NCI-H2107 treated with DMSO at 0.1 percent for 48 hours (cell line): ENCODE measurements at regions not wholly inside any gene's neighbourhood (a gene's known extent, or its start where the extent isn't known, plus 50 kb on each side); places are given as distances from the start of the nearest gene placed in this dataset.
"Not testable (repeated sequence)": the region's sequence is repeated elsewhere in the genome, so short reads cannot be mapped to it uniquely, and the experiment has no call there.

Experiments
- DNase-seq: peaks from one replicate; lab custom pipeline; 2025; ENCODE audit not compliant: unreplicated experiment; lab: John Stamatoyannopoulos, UW

- DNase-seq: no peak
Observed at GRCh38 chr15:61367953-61368352, 138.9 kb upstream of the RORA start.

- DNase-seq: no peak
Observed at GRCh38 chr15:61364871-61365270, 135.8 kb upstream of the RORA start.

DNA sequence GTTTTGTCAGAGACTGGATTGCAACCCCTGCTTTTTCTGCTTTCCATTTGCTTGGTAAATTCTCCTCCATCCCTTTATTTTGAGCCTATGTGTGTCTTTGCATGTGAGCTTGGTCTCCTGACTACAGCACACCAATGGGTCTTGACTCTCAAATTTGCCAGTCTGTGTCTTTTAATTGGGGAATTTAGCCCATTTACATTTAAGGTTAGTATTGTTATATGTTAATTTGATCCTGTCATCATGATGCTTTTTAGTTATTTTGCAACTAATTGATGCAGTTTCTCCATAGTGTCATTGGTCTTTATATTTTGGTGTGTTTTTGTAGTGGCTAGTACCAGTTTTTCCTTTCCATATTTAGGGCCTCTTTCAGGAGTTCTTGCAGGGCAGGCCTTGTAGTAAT, 133.8 kb upstream of the RORA start:
- not testable (repeated sequence) for DNase-seq

DNA sequence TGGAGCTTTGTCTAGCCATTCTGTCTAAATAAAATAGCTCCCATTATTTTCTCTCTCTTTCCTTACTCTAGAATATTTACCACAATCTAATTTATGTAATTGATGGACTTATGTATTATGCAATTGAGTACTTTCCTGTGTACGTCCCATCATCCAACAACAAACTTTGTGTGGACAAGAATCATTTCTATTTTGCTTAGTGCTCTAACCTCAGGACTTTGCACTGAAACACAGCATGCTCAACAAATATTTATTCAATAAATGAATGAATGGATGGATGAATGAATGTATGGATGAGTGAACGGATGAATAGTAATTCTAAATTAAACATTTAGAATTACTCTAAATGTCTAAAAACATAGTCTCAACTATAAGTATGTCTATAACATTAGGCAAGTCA, 115.2 kb upstream of the RORA start:
- no peak for DNase-seq

- DNase-seq: no peak
Observed at GRCh38 chr15:61342390-61342789, 113.3 kb upstream of the RORA start.

DNA sequence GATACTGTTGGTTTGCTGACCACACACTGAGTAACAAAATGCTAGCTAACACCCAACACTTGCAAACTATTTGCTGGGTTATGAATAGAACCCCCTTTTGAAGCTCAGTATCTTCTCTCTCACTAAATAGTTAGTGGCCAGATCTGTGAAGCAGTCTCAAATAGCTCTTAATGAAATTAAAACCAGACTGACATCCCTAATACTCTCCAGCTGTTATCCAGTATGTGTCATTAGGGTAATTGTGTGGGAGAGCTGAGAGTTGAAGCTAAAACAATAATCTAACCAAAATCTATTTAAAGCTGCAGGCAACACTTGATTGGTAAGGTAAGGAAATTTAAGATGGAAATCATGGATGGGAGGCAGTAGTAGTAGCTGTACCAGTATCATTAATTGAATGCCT, 110.4 kb upstream of the RORA start:
- no peak for DNase-seq

- no peak for DNase-seq
Observed at GRCh38 chr15:61337541-61337940, 108.4 kb upstream of the RORA start.

GRCh38 chr15:61336026-61336638, 107.0 kb upstream of the RORA start:
- no peak for DNase-seq

- not testable (repeated sequence) for DNase-seq
Observed at GRCh38 chr15:61334714-61335113, 105.6 kb upstream of the RORA start.

- DNase-seq: no peak
Observed at GRCh38 chr15:61331019-61331418, 101.9 kb upstream of the RORA start.

- peak; percentile 31 for DNase-seq
Observed at GRCh38 chr15:61327019-61327631, 98.0 kb upstream of the RORA start.

- DNase-seq: no peak
Observed at GRCh38 chr15:61319892-61320291, 90.8 kb upstream of the RORA start.

GRCh38 chr15:61318802-61319525, 89.9 kb upstream of the RORA start:
- DNase-seq: no peak

- DNase-seq: peak; percentile 11
Observed at GRCh38 chr15:61318301-61318700, 89.2 kb upstream of the RORA start.

- no peak for DNase-seq
Observed at GRCh38 chr15:61315471-61315870, 86.4 kb upstream of the RORA start.

- DNase-seq: no peak
Observed at GRCh38 chr15:61314427-61314826, 85.3 kb upstream of the RORA start.

- no peak for DNase-seq
Observed at GRCh38 chr15:61309617-61310016, 80.5 kb upstream of the RORA start.

GRCh38 chr15:61309031-61309511, 80.0 kb upstream of the RORA start:
- no peak for DNase-seq

DNA sequence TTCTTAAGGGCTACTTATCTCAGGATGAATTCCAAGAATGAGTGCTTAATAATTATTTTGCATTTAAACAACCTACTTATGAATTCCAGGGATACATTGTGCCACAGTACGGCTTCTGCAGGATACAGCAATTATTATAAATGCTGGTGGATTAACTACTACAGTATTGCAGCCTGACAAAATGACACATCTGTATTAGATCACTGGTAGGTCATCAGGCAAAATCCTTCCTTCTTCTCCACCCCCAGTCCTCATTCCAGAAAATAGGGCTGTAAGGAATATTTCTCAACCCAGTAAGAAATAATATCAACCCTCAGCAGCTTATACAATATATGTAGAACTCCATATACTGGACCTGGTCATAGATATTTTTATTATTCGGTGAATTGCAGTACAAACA, 79.3 kb upstream of the RORA start:
- no peak for DNase-seq

DNA sequence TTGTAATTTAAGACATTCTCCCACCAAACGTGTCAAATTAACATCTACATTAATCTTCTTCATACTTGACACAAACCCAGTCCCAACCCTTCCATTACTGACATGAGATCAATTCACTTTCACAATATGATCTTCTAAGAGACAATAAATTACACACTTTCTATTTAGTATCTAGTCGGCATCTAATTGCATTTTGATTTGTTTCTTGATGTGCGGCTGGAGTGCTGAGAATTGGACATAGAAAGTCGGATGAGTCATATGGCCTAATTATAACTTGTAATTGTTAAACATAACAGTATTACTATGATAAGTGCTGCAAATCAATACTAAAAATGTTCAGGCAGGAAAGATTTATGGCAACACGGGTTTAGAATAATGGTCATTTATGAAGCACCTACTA, 78.4 kb upstream of the RORA start:
- no peak for DNase-seq

DNA sequence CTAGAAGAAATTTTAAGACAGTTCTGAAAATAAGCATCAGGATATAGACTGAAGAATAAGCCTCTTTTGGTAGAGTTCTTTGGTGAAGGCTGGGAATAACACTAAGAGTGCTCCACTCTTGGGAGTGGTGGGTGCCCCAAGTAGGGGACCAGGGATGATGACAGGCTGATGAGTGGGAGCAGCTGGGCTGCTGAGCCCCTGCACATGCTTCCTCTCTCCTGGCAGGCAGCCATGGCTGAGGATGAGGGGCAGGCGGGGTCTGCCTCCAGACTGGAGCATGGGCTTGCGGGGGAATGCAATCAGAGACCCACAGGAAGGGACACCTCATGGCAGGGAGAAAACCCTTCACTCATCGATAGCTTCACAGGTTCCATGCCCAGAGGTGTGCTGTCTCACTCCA, 72.6 kb upstream of the RORA start:
- no peak for DNase-seq

DNA sequence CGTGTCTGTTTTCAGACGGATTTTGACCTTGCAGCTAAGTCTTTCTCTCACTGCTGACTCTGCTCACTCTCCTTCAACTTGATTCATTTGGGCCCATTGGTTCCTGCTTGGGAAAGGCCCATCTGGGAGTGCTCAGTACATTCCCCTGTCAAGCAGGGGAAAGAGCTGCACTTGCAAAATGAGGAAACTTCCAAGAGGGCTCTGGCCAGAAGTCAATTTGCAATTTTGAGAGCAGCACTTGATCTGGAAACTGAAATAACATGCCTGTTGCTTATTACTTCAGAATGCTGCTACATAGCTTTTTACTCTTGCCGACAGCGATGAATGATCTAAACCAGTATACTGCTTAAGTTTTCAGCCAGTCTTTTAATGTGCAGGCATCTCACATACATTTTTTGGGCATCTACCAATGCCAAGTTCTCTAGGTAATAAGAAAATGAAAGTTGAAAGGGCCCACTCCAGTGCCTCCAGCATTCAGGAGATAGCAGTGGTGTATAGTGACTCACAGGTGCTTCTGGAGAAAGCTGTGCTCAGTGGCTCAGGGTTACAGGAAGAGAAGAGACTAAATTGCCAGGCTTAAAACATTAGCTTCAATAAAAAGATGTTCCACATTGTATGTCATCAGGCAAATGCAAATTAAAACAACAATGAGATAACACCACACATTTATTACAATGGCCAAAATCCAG, 70.1 kb upstream of the RORA start:
- no peak for DNase-seq
